ENCODE measurements at regions not wholly inside any gene's neighbourhood (a gene's known extent, or its start where the extent isn't known, plus 50 kb on each side); places are given as distances from the start of the nearest gene placed in this dataset.
"Not testable (repeated sequence)": the region's sequence is repeated elsewhere in the genome, so short reads cannot be mapped to it uniquely, and the experiment has no call there.

DNA sequence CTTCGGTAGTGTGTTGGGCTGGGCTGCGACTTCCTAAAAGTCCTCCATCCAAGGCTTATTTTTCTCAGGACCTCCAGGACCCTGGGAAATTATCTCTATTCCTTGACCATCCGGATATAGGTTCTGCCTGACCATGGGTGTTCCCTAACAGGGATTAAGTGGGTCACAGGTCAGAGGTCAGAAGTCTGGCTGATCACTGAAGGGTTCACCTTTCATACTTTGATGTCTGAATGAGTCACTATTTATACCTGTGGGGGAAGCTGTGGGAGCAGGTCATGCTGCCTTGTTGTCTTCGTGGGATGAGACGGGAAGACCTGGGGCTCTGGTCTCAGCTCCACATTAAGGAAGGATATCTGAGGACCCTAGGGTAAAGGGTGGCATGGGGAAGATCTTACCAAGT lies 65.0 kb upstream of the ETV3 start:
- DNase-seq: no peak

- no peak for DNase-seq
Measured at GRCh38 chr1:157202331-157202730, 64.1 kb upstream of the ETV3 start.

DNA sequence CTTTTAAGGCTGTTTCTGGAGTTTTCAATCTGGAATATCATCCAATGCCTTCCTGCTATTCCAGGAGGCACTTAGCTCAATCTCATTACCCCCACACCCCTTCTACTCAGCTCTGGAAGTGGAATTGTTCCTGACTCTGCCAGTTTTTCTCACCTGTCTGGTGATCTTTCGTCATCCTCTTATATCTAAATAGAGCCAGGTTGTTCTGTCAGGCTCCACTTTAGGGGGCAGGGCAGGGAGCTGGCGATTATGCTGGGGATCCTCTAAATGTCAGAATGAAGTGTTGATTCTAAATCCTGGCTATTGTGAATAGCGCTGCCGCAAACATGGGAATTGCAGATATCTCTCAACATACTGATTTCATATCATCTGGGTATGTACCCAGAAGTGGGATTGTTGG lies 63.6 kb upstream of the ETV3 start:
- no peak for DNase-seq

GRCh38 chr1:157200451-157200850 lies 62.3 kb upstream of the ETV3 start:
- DNase-seq: no peak

GRCh38 chr1:157199421-157199755 lies 61.2 kb upstream of the ETV3 start:
- DNase-seq: no peak

DNA sequence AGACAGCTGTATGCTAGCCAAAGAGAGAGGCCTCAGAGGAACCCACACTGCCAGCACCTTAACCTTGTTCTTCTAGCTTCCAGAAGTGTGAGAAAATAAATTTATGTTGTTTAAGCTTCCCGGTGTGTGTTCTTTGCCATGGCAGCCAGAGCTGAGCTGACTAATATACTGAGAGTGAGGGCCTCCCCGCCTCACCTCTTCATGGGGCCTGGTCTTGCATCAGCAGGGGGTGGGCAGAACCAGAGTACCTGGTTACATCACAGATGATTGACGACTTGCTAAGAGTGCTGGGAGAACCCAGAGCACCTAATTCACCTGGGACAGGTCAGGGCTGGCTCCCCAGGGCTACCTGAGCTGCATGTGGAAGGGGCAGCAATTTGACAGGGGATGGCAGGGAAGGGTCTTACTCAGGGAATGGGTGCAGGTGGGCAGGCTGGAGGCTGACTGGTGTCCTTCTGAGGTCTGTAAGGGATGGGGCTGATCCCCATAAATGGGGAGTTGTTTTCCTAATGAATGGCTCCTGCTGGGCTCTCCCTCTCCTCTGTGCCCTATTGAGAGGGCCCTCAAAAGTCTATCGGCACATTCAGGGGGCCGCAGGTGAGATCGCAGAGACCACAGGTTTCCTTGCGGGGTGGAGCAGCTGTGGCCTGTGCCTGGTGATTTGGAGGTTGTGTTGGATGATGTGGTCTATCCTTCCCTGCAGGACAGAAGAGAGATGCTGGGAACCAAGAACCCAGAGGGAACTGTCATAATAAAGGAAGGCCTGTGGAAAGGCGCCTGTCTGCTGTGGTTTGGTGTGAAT lies 60.6 kb upstream of the ETV3 start:
- no peak for DNase-seq

- DNase-seq: no peak
Measured at GRCh38 chr1:157197906-157198435, 59.8 kb upstream of the ETV3 start.

DNA sequence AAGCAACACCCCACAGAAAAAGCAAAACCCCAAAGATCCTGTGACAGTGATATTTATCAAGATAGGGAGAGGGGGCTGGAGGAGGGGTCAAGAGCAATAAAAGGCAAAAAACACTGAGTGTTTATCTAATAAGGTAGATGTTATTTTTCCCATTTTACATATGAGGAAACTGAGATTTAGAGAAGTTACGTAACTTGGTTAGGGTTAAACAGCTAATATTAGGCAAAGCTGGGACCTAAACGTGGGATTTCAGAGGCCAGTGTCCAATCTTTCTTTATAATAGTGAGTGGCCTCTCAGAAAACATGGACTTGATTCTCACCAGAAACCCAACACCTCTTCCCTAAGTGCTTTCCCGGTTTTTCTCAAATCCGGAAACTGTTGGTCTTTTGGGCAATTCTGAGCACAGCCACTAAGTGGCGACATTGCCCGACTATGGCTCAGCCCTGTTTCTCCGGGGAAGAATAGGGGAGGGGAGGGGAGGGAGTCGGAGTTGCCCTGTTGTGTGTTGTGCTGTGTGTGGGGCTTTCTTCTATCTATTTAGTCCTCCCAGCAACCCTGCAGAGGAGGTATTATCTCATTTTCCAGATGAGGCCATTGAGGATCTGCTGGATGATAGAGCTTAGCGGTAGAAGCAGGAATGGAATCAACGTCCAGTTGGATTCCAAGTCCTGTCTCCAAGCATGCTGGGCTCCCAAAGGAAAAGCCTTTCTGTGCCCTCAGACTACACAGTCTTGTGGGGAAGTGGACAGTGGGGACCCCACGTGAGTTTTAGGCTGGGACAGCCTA lies 58.7 kb upstream of the ETV3 start:
- not testable (repeated sequence) for DNase-seq

- DNase-seq: no peak
Measured at GRCh38 chr1:157196245-157196543, 58.0 kb upstream of the ETV3 start.

GRCh38 chr1:157195521-157196244 lies 57.5 kb upstream of the ETV3 start:
- no peak for DNase-seq

GRCh38 chr1:157194731-157195520 lies 56.7 kb upstream of the ETV3 start:
- no peak for DNase-seq

GRCh38 chr1:157193702-157194391 lies 55.7 kb upstream of the ETV3 start:
- DNase-seq: peak; percentile 43

GRCh38 chr1:157193219-157193618 lies 55.0 kb upstream of the ETV3 start:
- no peak for DNase-seq

DNA sequence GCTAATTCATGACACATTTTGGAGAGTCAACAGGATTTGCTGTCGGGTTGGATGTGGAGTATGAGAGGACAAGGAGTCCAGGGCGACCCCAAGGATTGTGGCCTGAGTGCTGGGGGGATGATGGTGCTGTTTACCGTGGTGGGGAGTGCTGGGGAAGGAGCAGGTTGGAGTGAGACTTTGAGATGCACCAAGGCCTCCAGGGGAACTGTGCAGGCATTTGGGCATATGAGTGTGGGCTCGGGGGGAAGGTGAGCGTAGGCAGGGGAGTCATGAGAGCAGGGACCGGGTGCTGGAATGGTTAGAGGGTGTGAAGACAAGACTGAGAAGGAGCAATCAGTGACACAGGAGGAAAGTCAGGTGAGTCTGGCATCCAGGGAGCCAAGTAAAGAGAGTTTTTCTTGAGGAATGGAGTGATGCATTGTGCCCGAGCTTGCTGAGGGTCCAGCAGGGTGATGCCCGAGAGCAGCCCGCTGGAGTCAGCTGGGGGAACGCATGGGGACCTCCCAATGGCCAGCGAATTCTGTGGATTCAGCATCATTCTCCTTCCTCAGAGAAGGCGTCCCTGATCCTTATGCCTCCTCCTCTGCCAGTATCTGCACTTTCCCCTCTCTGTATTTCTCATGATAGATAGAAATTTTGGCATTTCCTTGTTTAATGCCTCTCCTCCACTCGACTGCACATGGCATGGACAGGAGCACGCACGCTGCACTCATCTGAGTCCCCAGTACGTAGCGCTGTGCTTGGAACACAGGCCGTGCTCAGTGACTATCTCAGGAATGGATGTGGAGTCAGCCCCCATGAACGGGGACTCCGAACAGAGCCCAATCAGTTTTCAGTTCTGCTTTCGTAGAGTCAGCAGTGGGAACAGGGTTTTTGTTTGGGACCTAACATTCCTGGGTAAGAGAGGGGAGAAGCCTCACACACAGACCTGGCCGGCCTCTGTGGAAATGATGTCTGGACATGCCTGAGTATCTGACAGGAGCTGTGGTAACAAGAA lies 52.1 kb upstream of the ETV3 start:
- DNase-seq: no peak

DNA sequence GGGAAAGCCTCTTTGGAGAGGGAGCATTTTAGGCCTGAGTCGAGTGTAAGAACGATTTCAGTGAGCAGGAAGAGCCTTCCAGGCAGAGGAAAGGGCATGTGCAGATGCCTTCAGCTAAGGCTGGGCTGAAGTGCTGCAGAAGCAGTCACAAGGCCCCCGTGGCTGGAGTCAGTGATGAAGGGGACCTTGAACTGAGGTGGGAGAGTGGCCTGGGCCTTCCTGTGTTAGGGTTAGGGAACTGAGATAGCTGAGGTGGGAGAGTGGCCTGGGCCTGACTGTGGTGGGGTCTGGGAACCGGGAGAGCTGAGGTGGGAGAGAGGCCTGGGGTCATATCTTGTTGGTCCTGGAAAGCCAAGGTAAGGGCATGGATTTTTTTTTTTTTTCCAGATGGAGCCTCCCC lies 50.9 kb upstream of the ETV3 start:
- DNase-seq: no peak
